ENCODE measurements at regions not wholly inside any gene's neighbourhood (a gene's known extent, or its start where the extent isn't known, plus 50 kb on each side); places are given as distances from the start of the nearest gene placed in this dataset.

DNA sequence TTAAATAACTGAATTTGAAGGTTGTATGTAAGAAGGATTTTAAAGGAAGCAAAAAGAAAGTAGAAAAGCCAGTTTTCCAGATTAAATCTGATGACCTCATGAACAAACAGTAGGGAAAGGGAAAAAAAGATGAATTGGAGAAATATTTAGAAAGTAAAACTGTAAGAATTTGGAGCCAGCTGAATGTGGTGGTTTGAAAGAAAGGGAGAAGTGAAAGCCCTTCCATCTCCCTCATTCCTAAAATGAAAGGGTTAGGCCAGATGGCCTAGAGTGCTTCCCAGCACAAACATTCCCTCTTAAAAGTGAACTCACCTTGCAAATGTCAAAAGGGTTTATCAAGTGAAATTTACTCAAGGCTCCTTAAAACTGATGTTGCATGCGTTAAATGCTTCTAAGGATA lies 139.3 kb upstream of the COL21A1 start:
- TF ChIP-seq CTCF (IDR thresholded peaks at IDR 0.05) (no peak), POLR2A (IDR thresholded peaks at IDR 0.05) (no peak)

All from right lobe of liver (tissue), 4 donors.